B cell (primary cell): ENCODE measurements at regions not wholly inside any gene's neighbourhood (a gene's known extent, or its start where the extent isn't known, plus 50 kb on each side); places are given as distances from the start of the nearest gene placed in this dataset.

Experiments
- ATAC-seq: fragments of 200-7000 bp; cut with Tn5 transposase; one replicate; pipeline ENCODE4 v1.10.0; 2021; ENCODE audit warnings: low read depth, mild to moderate bottlenecking, moderate number of reproducible peaks, moderate library complexity
- CTCF ChIA-PET: fragments of 350-600 bp; sonication (Branson Sonifier 250); formaldehyde crosslinking; loops from one replicate; lab custom pipeline; 2021; ENCODE audit warnings: antibody characterized with exemption, inconsistent platforms; lab: Charles Lee
- POLR2A ChIA-PET: fragments of 350-600 bp; sonication (Branson Sonifier 250); formaldehyde crosslinking; loops from one replicate; lab custom pipeline; 2021; ENCODE audit warnings: antibody characterized with exemption; lab: Charles Lee
- DNase-seq: peaks from one replicate; pipeline ENCODE4 v3.0.0; 2013
- H2AFZ ChIP-seq: 2 replicates; pipeline ENCODE4 v1.6.1; 2012; ENCODE audit warnings: mild to moderate bottlenecking, low read depth, low read length; ENCODE audit not compliant: insufficient read depth, poor library complexity, severe bottlenecking
- H3K27ac ChIP-seq, 2 donors: 1 replicate in 1 of 2; 2 replicates in 1 of 2; pipeline ENCODE4 v1.5.1; 2012 to 2013; ENCODE audit warnings: low read length in 2 of 2, mild to moderate bottlenecking in 2 of 2, moderate library complexity in 1 of 2
- H3K27me3 ChIP-seq, 4 experiments: fragments of 200-600 bp in 1 of 4; sonication (generic) in 1 of 4; replicated peaks in 1 of 4; 1 replicate in 2 of 4; 2 replicates in 2 of 4; pipeline versions ENCODE4 v1.6.1 to v1.7.0; 2013 to 2016; ENCODE audit warnings: low read length in 3 of 4, mild to moderate bottlenecking in 2 of 4, mixed read lengths in 1 of 4, moderate library complexity in 1 of 4; ENCODE audit not compliant: insufficient read depth in 4 of 4, control insufficient read depth in 3 of 4; ENCODE audit errors: control extremely low read depth in 1 of 4
- H3K36me3 ChIP-seq, 2 experiments: replicated peaks in 1 of 2; 1 replicate in 1 of 2; 2 replicates in 1 of 2; pipeline versions ENCODE4 v1.6.1 to v1.7.1; 2013; ENCODE audit warnings: low read length in 1 of 2; ENCODE audit not compliant: insufficient read depth in 2 of 2, control insufficient read depth in 1 of 2; ENCODE audit errors: control extremely low read depth in 1 of 2, extremely low read depth in 1 of 2
- H3K4me1 ChIP-seq, 2 donors: fragments of 200-600 bp in 1 of 2; sonication (generic) in 1 of 2; 1 replicate in 1 of 2; 2 replicates in 1 of 2; pipeline versions ENCODE4 v1.5.1 to v1.6.1; 2013 to 2017; ENCODE audit warnings: low read length in 2 of 2; ENCODE audit not compliant: control insufficient read depth in 2 of 2, insufficient read depth in 2 of 2
- H3K4me2 ChIP-seq: replicated peaks from 2 replicates; pipeline ENCODE3; 2012; ENCODE audit warnings: mild to moderate bottlenecking, low read depth, low read length; ENCODE audit not compliant: poor library complexity, severe bottlenecking
- H3K4me3 ChIP-seq, 5 experiments: fragments of 200-600 bp in 1 of 5; sonication (generic) in 1 of 5; 1 replicate in 3 of 5; 2 replicates in 2 of 5; pipeline versions ENCODE4 v1.5.1 to v1.7.0; 2011 to 2016; ENCODE audit warnings: low read length in 4 of 5, mild to moderate bottlenecking in 4 of 5, low read depth in 2 of 5, control low read depth in 1 of 5, moderate library complexity in 1 of 5; ENCODE audit not compliant: insufficient read depth in 1 of 5; ENCODE audit errors: control extremely low read depth in 1 of 5, extremely low read depth in 1 of 5
- H3K79me2 ChIP-seq: fragments of 200-600 bp; sonication (generic); one replicate; pipeline ENCODE4 v1.6.0; 2016; ENCODE audit warnings: low read length; ENCODE audit not compliant: control insufficient read depth, insufficient read depth
- H3K9ac ChIP-seq: fragments of 200-600 bp; sonication (generic); 2 replicates; pipeline ENCODE4 v1.6.1; 2017; ENCODE audit warnings: mild to moderate bottlenecking, low read length, moderate library complexity
- H3K9me3 ChIP-seq, 3 donors: one replicate each; pipeline versions ENCODE4 v1.6.1 to v1.7.1; 2013; ENCODE audit warnings: low read length in 2 of 3; ENCODE audit not compliant: control insufficient read depth in 2 of 3, insufficient read depth in 1 of 3; ENCODE audit errors: control extremely low read depth in 1 of 3
- H4K20me1 ChIP-seq: 2 replicates; pipeline ENCODE4 v1.6.0; 2012; ENCODE audit warnings: mild to moderate bottlenecking, low read length; ENCODE audit not compliant: insufficient read depth, control insufficient read depth, poor library complexity, severe bottlenecking
- H3K27ac Mint-ChIP-seq: one replicate; pipeline ENCODE4 v1.8.0; 2021; ENCODE audit warnings: mixed read lengths
- H3K27me3 Mint-ChIP-seq: one replicate; pipeline ENCODE4 v1.8.0; 2021; ENCODE audit warnings: mixed read lengths
- H3K4me1 Mint-ChIP-seq: one replicate; pipeline ENCODE4 v1.8.0; 2021; ENCODE audit warnings: mixed read lengths
- H3K4me3 Mint-ChIP-seq: one replicate; pipeline ENCODE4 v1.8.0; 2021; ENCODE audit warnings: mixed read lengths
- H3K9me3 Mint-ChIP-seq: one replicate; pipeline ENCODE4 v1.8.0; 2022; ENCODE audit warnings: mixed read lengths; ENCODE audit not compliant: insufficient read depth
- EZH2 ChIP-seq: IDR thresholded peaks from 2 replicates; pipeline ENCODE4 v1.6.1; 2012; ENCODE audit warnings: borderline replicate concordance, low read depth, mild to moderate bottlenecking, moderate library complexity, low read length; ENCODE audit not compliant: insufficient read depth, poor library complexity, severe bottlenecking
- WGBS: methylation state at CpG from one replicate; pipeline ENCODE4 v1.1.5; 2013; ENCODE audit warnings: missing lambda C conversion rate; ENCODE audit not compliant: insufficient coverage; 5-methylcytosine and 5-hydroxymethylcytosine counted together
- intact Hi-C: fragments of 100-400 bp; cut with micrococcal nuclease; formaldehyde crosslinking; loops from one replicate; pipeline ENCODE4 v1.10.0; 2022
- TF ChIP-seq, protein P1 (sequence below): fragments of 200-600 bp; IDR thresholded peaks from one replicate; pipeline ENCODE4 v1.8.0; 2022; ENCODE audit warnings: antibody characterized with exemption, mild to moderate bottlenecking

DNA sequence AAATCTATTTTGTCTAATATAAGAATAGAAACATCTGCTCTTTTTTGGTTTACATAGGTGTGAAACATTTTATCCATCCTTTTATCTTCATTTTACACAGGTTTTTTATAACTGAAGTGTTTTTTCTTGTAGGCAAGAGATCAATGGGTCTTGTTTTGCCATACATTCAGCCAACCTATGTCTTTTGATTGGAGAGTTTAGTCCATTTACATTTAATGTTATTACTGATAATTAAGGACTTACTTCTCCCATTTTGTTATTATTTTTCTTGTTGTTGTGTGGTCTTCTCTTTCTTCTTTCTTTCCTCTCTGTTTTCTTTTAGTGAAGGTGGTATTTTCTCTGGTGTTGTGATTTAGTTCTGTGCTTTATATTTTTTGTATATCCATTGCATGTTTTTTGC, 785.3 kb downstream of the ARAP2 start:
- intact Hi-C loops = no loop called here
- Histone ChIP-seq H4K20me1 (no peaks in the 10 kb centered on the region), H3K4me1 (no peaks in the 10 kb centered on the region), H3K4me3 (no peak overlapping the region), H3K79me2 (no peaks in the 10 kb centered on the region), H3K27ac (no peak overlapping the region), H3K9ac (no peak overlapping the region), H3K9me3 (peaks cover 0 to 10% (median 0%) of the 10 kb centered on the region in 3 donors), H3K36me3 (no peaks in the 10 kb centered on the region), H3K27me3 (no peaks in the 10 kb centered on the region), H3K4me2 (no peak overlapping the region), H2AFZ (no peak overlapping the region)
- Mint-ChIP-seq H3K27ac (no peak overlapping the region), H3K27me3 (no peaks in the 10 kb centered on the region), H3K4me3 (no peak overlapping the region), H3K4me1 (no peaks in the 10 kb centered on the region), H3K9me3 (peaks cover 5% of the 10 kb centered on the region)
- DNase-seq (no peak), ATAC-seq (no peak)
- no peak for TF ChIP-seq EZH2
- TF ChIP-seq, protein P1, sequence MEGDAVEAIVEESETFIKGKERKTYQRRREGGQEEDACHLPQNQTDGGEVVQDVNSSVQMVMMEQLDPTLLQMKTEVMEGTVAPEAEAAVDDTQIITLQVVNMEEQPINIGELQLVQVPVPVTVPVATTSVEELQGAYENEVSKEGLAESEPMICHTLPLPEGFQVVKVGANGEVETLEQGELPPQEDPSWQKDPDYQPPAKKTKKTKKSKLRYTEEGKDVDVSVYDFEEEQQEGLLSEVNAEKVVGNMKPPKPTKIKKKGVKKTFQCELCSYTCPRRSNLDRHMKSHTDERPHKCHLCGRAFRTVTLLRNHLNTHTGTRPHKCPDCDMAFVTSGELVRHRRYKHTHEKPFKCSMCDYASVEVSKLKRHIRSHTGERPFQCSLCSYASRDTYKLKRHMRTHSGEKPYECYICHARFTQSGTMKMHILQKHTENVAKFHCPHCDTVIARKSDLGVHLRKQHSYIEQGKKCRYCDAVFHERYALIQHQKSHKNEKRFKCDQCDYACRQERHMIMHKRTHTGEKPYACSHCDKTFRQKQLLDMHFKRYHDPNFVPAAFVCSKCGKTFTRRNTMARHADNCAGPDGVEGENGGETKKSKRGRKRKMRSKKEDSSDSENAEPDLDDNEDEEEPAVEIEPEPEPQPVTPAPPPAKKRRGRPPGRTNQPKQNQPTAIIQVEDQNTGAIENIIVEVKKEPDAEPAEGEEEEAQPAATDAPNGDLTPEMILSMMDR = no peak
- ChIA-PET POLR2A (no interaction called here), CTCF (no interaction called here)

DNA sequence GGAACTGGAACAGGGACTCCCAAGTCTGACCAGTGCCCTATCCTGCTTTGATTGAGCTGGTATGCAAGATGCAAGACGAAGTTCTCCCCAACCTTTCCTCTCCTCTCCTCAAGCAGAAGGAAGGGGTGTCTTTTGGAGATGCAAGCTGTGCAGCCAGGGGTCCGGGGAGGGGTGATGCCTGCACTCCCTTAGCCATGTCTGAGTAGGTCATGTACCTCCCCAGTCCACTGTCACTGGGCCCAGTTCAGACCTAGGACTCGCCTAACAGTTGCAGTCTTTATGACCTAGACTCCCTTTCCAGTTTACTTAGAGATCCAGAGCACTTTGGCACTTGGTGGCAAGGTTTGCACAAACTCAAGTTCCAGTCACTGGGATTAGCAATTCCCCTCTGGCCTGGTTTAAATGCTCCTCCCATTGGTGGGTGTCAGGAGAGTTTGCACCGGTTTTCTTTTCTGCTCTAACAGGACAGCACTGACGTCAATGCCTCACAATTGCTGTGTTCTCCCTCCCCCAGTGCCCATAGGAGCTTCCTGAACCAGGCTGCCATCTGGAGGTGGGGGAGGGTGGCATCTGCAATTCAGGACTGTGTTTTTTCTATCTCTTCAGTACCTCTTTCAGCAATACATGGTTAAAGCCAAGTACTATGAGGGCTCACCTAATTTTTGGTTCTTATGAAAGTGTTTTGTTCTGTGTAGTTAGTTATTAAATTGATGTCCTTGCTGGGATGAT, 782.2 kb downstream of the ARAP2 start:
- POLR2A ChIA-PET = no interaction called here
- WGBS = 64% methylated on average over 2 of the region's 5 CpGs
- no peaks in the 10 kb centered on the region for H3K4me1 ChIP-seq

More for the DNA sequence above, 782.2 kb downstream of the ARAP2 start:
- Histone ChIP-seq H3K9ac (no peak overlapping the region), H4K20me1 (no peaks in the 10 kb centered on the region), H3K4me2 (no peak overlapping the region), H3K27ac (no peak overlapping the region), H3K36me3 (no peaks in the 10 kb centered on the region), H3K4me3 (no peak overlapping the region), H3K27me3 (no peaks in the 10 kb centered on the region), H2AFZ (no peak overlapping the region), H3K9me3 (peaks cover 0 to 10% (median 1%) of the 10 kb centered on the region in 3 donors), H3K79me2 (no peaks in the 10 kb centered on the region)
- CTCF ChIA-PET = no interaction called here
- intact Hi-C loops = no loop called here
- Mint-ChIP-seq H3K9me3 (peaks cover 2% of the 10 kb centered on the region), H3K27ac (no peak overlapping the region), H3K27me3 (no peaks in the 10 kb centered on the region), H3K4me1 (no peaks in the 10 kb centered on the region), H3K4me3 (no peak overlapping the region)
- no peak for TF ChIP-seq EZH2
- TF ChIP-seq, protein P1 = no peak
- ATAC-seq = no peak
- DNase-seq = no peak
